ENCODE measurements at regions not wholly inside any gene's neighbourhood (a gene's known extent, or its start where the extent isn't known, plus 50 kb on each side); places are given as distances from the start of the nearest gene placed in this dataset.

GRCh38 chr4:124135409-124135813, 577.1 kb downstream of the ANKRD50 start:
- TF ChIP-seq CTCF (conservative IDR thresholded peaks at IDR 0.05 in 1 of 2, IDR thresholded peaks at IDR 0.05 in 1 of 2; ENCODE audit: extremely low read depth in 1 of 2, insufficient read depth in 1 of 2, low read depth in 1 of 2, low read length in 2 of 2): no peak
- TF ChIP-seq EZH2 (IDR thresholded peaks at IDR 0.05; ENCODE audit: borderline replicate concordance, low read length): no peak
